HG03039 (cell line): ENCODE measurements at regions not wholly inside any gene's neighbourhood (a gene's known extent, or its start where the extent isn't known, plus 50 kb on each side); places are given as distances from the start of the nearest gene placed in this dataset.
A peak's percentile ranks its signal among the peaks of the same experiment; 100 is the strongest.

ENCODE experiments used
- ATAC-seq: cut with Tn5 transposase; IDR thresholded peaks from one replicate; pipeline ENCODE4 v1.9.1; 2021; ENCODE audit warnings: mild to moderate bottlenecking, moderate library complexity; ENCODE audit not compliant: unreplicated experiment

GRCh38 chr22:48031589-48031988 lies 1269.1 kb downstream of the TBC1D22A start:
- no peak for ATAC-seq

DNA sequence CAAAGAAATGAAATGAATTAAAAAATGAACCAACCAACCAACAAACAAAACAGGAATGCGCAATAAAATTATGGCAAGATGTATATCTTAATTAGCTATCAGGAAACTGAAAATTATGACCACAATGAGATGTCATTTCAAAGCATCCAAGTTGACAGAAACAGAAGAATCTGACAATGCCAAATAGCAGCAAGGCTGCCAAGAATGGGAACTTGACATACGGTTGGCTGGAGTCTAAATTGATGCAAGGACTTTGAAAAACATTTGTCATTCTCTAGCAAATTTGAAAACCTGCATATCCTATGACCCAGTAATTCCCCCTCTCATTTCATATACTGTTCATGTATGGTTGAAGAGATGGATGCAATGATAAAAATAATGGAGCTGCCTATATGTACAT lies 1262.6 kb downstream of the TBC1D22A start:
- ATAC-seq = no peak

DNA sequence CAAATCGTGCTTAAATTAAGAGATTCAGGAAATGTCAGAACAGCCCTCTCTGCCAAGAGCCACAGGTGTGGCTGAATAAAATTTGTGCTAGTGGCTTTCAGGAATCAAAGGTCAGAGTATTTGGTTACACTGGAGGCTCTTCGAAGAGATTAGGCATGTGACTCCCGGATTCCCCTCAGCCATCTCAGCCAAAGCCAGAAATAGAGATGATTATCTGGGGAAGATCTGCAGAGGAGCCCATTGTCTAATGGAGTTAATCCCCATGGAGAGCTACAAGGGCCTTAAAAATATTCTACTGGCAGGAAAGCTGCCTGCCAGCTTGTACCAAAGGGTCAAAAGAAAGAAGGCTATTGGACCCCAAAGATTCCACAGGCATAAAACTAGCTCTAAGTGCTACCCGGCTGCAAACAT lies 1259.5 kb downstream of the TBC1D22A start:
- ATAC-seq = no peak

DNA sequence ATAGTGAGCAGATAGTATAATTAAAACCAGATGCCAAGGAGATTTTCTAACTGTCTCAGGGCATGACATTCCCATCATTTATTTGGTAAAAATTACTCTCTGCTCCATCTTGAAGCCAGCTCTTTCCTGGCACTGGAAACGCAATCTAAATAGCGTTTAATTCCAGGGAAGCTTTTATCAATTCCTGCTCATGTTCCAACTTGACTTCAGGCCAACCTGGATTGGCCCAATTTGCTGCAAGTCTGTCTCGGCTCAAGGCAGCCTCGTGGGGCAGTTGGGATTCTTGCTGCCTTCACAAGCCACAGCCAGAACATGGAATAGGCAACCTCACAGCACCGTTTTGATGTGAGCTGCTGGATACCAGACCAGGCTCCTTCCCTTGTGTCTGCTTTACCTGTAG lies 1255.9 kb downstream of the TBC1D22A start:
- ATAC-seq = no peak

- ATAC-seq = no peak
Measured at GRCh38 chr22:48015701-48016100, 1253.3 kb downstream of the TBC1D22A start.

GRCh38 chr22:48004936-48005335 lies 1242.5 kb downstream of the TBC1D22A start:
- no peak for ATAC-seq

- ATAC-seq = no peak
Measured at GRCh38 chr22:48004038-48004437, 1241.6 kb downstream of the TBC1D22A start.

GRCh38 chr22:48001101-48001500 lies 1238.7 kb downstream of the TBC1D22A start:
- no peak for ATAC-seq

GRCh38 chr22:47997612-47998011 lies 1235.2 kb downstream of the TBC1D22A start:
- ATAC-seq = no peak

DNA sequence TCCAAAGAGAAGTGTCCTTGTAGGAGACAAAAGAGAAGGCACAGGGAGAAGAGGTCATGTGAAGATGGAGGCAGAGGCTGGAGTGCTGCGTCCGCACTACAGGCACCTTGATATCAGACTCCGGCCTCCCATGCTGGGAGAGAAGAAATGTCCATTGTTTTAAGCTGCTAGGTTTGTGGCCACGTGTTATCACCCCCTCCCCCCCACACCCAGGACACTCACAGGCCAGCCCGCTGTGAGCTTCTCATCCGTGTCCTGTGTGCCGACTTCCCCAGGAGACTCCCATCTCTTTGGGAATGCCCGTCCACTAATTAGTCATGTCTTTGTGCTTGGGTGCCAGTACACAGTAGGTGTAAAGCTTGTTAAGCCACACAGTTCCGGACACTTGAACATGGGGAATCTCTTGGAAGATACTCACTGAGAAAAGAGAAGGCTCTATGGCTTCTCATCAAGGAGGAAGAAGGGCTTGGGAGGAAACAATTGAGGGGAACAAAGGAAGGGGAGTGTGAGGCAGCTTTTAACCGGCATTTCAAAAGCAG lies 1234.7 kb downstream of the TBC1D22A start:
- no peak for ATAC-seq

- ATAC-seq = peak; percentile 48
Measured at GRCh38 chr22:47996446-47996857, 1234.0 kb downstream of the TBC1D22A start.

- ATAC-seq = no peak
Measured at GRCh38 chr22:47995718-47996117, 1233.3 kb downstream of the TBC1D22A start.

DNA sequence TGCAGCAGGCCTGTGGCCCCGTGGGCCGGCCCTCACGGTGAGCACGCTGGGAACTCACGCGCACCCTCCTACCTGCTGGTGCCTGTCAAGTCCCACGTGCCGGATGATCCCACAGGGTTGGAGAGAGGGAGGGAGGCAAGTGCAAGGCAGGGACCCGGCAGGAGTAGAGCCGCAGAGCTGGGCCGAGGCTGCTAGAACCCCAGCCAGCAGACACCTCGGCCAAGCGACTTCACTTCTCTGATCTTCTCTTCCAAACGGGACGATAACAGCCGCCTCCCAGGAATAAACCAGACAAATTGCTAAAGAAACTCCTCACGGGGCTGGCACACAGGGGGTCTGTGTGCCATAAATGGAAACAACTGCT lies 1232.8 kb downstream of the TBC1D22A start:
- no peak for ATAC-seq

GRCh38 chr22:47994601-47995263 lies 1232.3 kb downstream of the TBC1D22A start:
- no peak for ATAC-seq

DNA sequence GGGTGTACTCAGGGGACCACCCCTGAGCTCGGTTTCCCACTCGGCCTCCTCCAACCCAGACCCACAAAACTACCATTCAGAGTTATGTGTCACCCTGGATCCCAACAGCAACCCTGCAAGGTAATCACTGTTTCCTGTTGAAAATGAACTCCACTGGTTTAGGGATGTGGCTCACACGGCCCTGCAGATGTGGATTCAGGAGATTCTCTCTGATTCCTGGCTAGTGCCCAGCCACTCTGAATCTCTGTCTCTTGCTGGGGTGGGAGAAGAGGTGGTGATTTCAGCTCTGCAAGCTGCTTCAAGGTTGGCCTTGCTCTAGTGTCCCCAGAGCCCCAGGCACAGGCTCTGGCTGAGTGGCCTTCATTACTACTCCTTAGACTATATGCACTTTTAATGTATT lies 1231.6 kb downstream of the TBC1D22A start:
- ATAC-seq = no peak

GRCh38 chr22:47990481-47990880 lies 1228.0 kb downstream of the TBC1D22A start:
- no peak for ATAC-seq

DNA sequence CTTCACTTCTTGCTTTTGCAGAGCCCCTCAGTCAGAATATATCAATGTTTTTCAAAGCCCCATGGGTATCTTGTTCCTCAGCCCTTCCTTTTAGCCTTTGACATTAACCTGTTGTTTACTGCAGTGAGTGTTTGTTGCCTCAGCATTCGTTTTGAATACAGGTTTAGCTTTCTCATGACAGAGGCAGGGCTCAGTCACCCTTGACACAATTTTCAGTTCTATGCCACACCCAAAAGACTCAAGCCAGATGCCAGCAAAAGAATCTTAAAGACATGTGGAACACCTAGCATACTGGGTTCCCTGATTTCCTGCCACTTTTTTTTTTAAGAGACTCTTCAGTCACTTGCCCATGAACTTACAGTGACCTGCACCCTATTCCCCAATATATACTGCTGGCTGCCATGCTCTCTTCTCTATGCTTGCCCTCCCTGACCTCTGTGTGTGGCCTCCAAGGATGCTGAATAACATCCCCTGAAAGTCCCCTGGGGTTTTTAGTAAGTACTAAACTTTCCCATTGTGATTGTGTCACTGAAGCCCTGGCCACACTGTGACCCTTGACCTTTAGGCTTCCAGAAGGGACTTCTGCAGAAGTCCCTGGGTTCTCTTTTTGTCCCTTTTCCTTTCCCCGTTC lies 1225.5 kb downstream of the TBC1D22A start:
- ATAC-seq = no peak

GRCh38 chr22:47976219-47976618 lies 1213.8 kb downstream of the TBC1D22A start:
- ATAC-seq = no peak

GRCh38 chr22:47967831-47968230 lies 1205.4 kb downstream of the TBC1D22A start:
- no peak for ATAC-seq

- ATAC-seq = no peak
Measured at GRCh38 chr22:47966316-47966715, 1203.9 kb downstream of the TBC1D22A start.

- no peak for ATAC-seq
Measured at GRCh38 chr22:47965896-47966295, 1203.4 kb downstream of the TBC1D22A start.

DNA sequence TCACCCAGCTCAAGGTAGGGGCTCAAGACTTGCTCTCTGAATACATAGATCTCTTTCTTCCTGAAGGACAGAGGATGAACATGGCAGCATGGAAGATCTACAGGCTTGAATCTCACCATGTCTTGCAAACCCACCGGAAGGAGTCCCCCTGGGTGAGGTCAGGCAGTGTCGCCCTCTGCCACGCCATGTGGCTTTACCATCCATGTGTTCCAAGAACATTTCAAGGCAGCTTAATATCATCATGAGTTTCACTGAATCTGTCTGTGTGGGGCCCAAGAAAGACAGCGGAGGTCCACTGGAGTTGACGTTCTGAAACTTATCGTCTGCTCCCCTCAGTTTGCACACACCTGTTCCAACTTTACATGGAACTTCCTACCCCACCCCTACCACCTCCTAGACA lies 1202.6 kb downstream of the TBC1D22A start:
- no peak for ATAC-seq

GRCh38 chr22:47963660-47964059 lies 1201.2 kb downstream of the TBC1D22A start:
- ATAC-seq = no peak
